ENCODE measurements at regions not wholly inside any gene's neighbourhood (a gene's known extent, or its start where the extent isn't known, plus 50 kb on each side); places are given as distances from the start of the nearest gene placed in this dataset.

DNA sequence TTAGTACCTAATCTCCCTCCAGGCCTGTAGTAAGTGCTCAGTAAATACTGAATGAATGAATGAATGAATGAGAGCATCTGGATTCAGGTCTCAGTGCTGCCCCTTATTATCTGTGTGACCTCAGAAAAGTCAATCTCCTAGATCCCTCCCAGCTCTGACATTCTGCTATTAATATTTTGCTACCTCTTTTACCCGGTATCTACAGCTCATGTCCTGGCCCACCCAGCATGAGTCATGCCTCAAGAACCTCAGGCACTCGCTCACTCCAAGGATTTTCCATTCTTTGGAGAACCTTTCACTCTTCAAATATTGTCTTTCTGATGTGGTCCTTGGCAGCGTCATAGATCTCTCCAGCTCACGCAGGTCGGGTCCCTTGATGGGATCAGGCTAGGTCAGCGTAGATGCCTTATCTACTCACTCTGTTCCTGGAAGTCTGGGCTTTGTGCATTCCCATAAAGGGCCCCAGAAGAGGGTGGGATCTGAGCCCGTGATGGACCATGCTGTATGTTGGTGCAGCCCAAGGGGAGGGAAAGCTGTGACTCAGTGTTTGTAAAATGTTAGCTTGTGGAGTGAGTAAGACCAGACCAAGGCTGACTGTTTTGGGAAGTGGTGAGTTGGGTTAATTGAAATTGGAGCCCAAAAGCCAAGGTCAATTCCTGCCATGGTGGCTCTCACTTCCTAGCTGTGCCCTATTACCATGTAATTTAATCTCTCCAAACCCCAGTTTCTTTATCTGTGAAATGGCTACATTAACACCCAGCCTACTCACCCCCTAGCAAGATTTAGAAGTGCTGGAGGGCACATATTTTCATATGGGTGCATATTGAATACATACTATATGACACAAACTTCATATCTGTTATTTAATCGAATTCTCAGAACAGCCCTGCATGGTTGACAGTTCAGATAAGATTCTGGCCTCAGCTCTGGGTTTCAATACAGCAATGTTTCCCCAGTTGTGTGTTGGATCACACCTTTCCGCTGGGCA, 214.1 kb upstream of the USP24 start:
- WGBS, 2 donors: 32 to 52% methylated on average over 5 to 8 of the region's 9 CpGs
- peaks cover 0 to 43% (median 28%) of the 10 kb centered on the region in 3 donors for H3K4me1 ChIP-seq
- no peaks in the 10 kb centered on the region for H3K36me3 ChIP-seq
- H3K4me3 ChIP-seq: no peak overlapping the region
- TF ChIP-seq, protein P1, sequence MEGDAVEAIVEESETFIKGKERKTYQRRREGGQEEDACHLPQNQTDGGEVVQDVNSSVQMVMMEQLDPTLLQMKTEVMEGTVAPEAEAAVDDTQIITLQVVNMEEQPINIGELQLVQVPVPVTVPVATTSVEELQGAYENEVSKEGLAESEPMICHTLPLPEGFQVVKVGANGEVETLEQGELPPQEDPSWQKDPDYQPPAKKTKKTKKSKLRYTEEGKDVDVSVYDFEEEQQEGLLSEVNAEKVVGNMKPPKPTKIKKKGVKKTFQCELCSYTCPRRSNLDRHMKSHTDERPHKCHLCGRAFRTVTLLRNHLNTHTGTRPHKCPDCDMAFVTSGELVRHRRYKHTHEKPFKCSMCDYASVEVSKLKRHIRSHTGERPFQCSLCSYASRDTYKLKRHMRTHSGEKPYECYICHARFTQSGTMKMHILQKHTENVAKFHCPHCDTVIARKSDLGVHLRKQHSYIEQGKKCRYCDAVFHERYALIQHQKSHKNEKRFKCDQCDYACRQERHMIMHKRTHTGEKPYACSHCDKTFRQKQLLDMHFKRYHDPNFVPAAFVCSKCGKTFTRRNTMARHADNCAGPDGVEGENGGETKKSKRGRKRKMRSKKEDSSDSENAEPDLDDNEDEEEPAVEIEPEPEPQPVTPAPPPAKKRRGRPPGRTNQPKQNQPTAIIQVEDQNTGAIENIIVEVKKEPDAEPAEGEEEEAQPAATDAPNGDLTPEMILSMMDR (IDR thresholded peaks at IDR 0.05): no peak
- no peak for TF ChIP-seq POLR2A (IDR thresholded peaks at IDR 0.05)
- no peaks in the 10 kb centered on the region for H3K9me3 ChIP-seq
- H3K27ac ChIP-seq: peak overlapping the region in 3 of 4 donors; percentile 42 to 75 (median 64)
- intact Hi-C loops (cut with DNase I): no loop called here
- no peaks in the 10 kb centered on the region for H3K27me3 ChIP-seq
- no peak for DNase-seq

DNA sequence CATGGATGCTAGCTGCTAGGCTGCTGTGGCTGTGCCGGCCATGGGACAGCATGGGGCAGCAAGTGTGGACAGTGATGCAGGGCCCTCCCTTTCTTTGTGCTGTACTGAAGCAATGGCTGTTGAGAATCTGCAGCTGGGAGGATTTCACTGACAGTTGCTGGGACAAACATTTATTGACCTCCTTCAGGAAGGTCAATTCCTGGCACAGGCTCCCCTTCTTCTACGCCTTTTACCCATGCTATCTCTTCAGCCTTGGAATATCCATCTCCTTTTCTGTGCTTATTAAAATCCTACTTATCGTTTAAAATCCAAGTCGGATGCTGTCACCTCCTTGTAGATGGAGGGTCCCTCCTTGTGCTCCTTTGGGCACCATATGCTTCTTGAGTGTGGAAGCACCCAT, 213.1 kb upstream of the USP24 start:
- H3K27me3 ChIP-seq: no peaks in the 10 kb centered on the region
- H3K9me3 ChIP-seq: no peaks in the 10 kb centered on the region
- TF ChIP-seq, protein P1 (IDR thresholded peaks at IDR 0.05): no peak
- no peak for TF ChIP-seq POLR2A (IDR thresholded peaks at IDR 0.05)
- intact Hi-C loops (cut with DNase I): no loop called here
- 59 to 86% methylated on average over 3 to 4 of the region's 4 CpGs for WGBS, 2 donors
- peak overlapping the region in 3 of 4 donors; percentile 42 to 75 (median 64) for H3K27ac ChIP-seq
- no peaks in the 10 kb centered on the region for H3K36me3 ChIP-seq
- DNase-seq: no peak
- peaks cover 0 to 43% (median 28%) of the 10 kb centered on the region in 3 donors for H3K4me1 ChIP-seq
- no peak overlapping the region for H3K4me3 ChIP-seq

DNA sequence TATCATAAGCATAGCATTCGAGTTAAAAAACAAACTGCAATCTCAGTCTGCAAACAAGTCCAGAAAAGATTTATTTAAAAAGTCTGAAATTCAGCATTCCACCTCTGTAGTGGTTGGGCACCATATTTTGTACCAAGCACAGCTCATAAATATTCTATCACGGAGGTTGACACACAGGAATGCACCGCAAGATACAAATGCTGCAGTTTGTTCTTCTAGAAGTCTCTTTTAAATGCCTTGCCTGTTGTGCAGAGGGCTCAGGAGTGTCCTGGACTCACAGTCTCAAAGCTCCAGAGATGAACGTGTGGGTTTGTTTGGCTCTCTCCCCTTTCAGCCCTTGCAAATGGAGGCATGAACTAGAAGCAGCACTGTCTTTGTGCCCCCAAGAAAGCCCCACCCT, 212.4 kb upstream of the USP24 start:
- no peak overlapping the region for H3K4me3 ChIP-seq
- no peak for DNase-seq
- 75 to 85% methylated on average over 4 of the region's 4 CpGs for WGBS, 2 donors
- H3K9me3 ChIP-seq: no peaks in the 10 kb centered on the region
- peak overlapping the region in 2 of 4 donors; percentile 64 to 75 for H3K27ac ChIP-seq
- intact Hi-C loops (cut with DNase I): no loop called here
- H3K27me3 ChIP-seq: no peaks in the 10 kb centered on the region
- H3K36me3 ChIP-seq: no peaks in the 10 kb centered on the region
- no peak for TF ChIP-seq POLR2A (IDR thresholded peaks at IDR 0.05)
- H3K4me1 ChIP-seq: peaks cover 0 to 43% (median 28%) of the 10 kb centered on the region in 3 donors

DNA sequence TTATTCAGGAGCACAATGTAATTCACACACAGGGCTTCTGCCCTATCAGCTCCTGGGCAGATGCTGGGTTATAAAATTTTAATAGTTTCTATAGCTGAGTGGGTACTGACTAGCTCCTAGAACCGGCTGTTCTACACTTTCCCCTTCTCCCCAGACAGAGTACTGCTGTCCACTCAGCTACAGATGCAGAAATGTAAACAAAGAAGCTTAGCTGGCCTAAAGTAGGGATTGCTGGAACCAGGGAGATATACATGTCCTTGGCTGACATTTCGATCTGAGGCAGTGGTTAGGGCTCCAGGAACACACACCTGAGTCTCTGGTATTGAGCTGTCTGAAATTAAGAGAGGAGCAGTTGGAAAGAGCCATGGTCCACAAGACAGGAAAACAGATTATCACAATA, 211.5 kb upstream of the USP24 start:
- Histone ChIP-seq H3K9me3 (peaks cover 0 to 6% (median 0%) of the 10 kb centered on the region in 3 donors), H3K4me3 (no peak overlapping the region), H3K4me1 (peaks cover 0 to 43% (median 28%) of the 10 kb centered on the region in 3 donors), H3K27ac (no peak overlapping the region), H3K27me3 (no peaks in the 10 kb centered on the region), H3K36me3 (no peaks in the 10 kb centered on the region)
- 52 to 80% methylated on average over 2 of the region's 2 CpGs for WGBS, 2 donors
- TF ChIP-seq, protein P1 (IDR thresholded peaks at IDR 0.05): no peak
- TF ChIP-seq POLR2A (IDR thresholded peaks at IDR 0.05): no peak
- no peak for DNase-seq
- intact Hi-C loops (cut with DNase I): no loop called here

DNA sequence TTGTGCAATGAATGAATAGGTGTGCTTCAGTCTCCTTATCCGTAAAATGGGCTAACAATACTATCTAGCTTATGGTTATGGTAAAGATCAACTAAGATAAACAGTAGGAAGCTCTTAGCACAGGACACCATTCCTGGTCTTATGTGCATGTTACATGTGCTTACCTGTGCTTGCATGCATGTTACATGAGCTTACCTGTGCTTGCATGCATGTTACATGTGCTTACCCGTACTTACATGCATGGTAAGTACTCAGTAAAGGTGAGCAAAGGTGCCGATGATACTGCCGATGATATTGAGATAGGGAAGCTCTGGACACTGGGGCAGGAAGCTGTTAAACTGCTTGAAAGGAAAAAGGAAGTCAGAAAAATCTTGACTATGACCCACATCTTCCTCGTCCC, 211.0 kb upstream of the USP24 start:
- intact Hi-C loops (cut with DNase I): no loop called here
- TF ChIP-seq POLR2A (IDR thresholded peaks at IDR 0.05): no peak
- TF ChIP-seq, protein P1 (IDR thresholded peaks at IDR 0.05): no peak
- Histone ChIP-seq H3K9me3 (peaks cover 0 to 6% (median 0%) of the 10 kb centered on the region in 3 donors), H3K4me3 (no peak overlapping the region), H3K27ac (no peak overlapping the region), H3K27me3 (no peaks in the 10 kb centered on the region), H3K36me3 (no peaks in the 10 kb centered on the region), H3K4me1 (peaks cover 0 to 43% (median 28%) of the 10 kb centered on the region in 3 donors)
- 65 to 83% methylated on average over 5 of the region's 5 CpGs for WGBS, 2 donors
- DNase-seq: no peak
